ENCODE measurements at regions not wholly inside any gene's neighbourhood (a gene's known extent, or its start where the extent isn't known, plus 50 kb on each side); places are given as distances from the start of the nearest gene placed in this dataset.

DNA sequence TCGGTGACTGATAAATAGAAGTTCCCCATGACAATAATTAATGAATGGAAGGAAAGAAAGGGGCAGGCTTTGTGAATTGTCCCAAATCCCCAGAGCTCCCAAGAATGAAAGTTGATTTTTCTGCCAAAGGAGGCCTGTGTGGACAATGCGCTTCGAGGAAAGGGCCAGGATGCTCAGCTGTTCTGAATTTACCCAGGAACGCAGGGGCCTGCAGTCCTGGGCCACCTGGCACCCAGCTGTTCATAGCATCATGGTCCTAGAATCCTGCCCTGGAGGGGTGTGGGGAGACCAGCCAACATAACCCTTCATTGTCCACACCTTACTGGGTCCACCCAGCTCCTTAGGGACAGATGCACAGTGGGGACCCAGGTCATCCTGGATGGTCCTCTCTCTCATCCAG, 587.5 kb downstream of the BCL11B start:
- TF ChIP-seq, protein P1, sequence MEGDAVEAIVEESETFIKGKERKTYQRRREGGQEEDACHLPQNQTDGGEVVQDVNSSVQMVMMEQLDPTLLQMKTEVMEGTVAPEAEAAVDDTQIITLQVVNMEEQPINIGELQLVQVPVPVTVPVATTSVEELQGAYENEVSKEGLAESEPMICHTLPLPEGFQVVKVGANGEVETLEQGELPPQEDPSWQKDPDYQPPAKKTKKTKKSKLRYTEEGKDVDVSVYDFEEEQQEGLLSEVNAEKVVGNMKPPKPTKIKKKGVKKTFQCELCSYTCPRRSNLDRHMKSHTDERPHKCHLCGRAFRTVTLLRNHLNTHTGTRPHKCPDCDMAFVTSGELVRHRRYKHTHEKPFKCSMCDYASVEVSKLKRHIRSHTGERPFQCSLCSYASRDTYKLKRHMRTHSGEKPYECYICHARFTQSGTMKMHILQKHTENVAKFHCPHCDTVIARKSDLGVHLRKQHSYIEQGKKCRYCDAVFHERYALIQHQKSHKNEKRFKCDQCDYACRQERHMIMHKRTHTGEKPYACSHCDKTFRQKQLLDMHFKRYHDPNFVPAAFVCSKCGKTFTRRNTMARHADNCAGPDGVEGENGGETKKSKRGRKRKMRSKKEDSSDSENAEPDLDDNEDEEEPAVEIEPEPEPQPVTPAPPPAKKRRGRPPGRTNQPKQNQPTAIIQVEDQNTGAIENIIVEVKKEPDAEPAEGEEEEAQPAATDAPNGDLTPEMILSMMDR (IDR thresholded peaks at IDR 0.05) = no peak
- TF ChIP-seq POLR2A (IDR thresholded peaks at IDR 0.05) = no peak
- no peak for TF ChIP-seq EP300 (IDR thresholded peaks at IDR 0.05)
- TF ChIP-seq POLR2AphosphoS5 (IDR thresholded peaks at IDR 0.05) = no peak
